ENCODE measurements at regions not wholly inside any gene's neighbourhood (a gene's known extent, or its start where the extent isn't known, plus 50 kb on each side); places are given as distances from the start of the nearest gene placed in this dataset.

DNA sequence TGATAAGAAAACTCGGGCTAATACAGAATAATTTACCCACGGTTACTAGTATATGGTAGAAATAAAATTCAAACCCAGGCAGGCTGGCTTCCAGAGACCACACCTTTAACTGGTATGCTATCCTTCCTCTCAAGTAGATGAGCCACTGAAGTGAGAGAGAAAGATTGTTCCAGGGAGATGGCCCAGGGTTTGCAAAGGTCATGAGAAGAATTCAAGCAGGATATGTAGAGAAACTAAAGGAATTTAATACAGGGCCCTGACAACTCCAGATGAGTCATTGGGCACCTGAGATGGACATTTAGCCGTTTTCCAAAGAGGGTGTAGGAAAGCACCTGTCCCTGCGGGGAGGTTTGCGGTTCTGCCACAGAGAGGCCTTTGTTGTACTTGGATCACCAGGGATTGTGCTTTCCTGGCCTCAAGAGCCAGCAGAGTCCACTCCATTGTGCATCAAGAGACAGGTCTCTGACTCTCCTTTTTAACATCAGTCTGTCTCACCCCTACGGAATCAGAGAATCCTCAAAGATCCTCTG is 152.7 kb upstream of the BLID start:
- DNase-seq, result no peak

DNA sequence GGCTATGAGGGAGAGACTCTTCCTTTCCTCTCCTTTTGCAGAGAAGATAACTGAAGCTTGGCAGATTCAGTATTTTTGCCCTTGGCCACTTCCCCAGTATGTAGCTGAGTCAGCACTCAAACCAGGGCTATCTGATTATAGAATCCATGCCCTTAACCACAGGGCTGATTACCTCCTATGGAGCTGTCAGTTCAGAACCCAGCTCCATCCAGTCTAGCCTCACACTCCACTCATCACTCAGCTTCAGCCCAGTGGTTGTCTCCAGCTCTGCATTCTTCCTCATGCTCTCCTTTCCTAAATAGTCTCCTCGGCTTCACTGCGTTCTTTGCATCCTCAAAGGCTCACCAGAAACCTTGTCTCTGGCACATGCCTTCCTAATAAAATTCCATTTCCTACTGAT is 151.6 kb upstream of the BLID start:
- no peak for DNase-seq

DNA sequence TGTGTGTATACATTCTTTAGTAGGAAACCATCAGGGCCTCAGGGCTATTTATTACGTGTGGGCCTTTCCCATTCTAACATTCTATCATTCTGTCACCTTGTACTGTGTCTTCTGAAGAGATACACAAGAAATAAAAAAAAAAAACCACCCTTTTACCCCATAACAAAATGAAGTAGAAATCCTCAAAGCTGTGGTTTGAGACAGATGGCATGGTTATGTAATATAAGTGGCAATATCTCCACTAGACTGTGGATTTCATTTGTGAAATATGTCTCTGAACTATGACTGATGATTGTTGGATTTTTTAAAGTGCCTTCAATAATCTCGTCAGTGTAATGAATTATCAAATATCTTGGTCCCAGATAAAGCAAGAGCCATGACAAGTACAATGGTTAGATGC is 150.0 kb upstream of the BLID start:
- no peak for DNase-seq

DNA sequence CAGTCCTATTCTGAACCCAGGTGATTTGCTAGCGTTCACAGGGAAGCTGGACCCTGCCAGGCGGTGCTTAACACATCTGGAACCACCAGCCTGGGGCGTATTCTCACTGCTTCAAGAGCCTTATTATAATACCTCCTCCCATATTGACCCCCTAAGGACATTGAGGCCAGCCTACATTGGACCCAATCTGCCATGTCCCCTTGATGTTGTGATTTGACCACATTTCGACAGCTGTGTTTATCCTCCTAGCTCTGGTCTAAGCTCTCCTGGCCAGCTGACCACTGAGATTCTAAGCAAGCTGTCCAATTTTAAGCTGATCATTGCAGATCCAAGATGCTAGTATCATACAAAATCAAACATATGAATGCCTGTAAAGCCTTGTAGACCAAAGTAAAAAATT is 148.1 kb upstream of the BLID start:
- DNase-seq, result no peak

DNA sequence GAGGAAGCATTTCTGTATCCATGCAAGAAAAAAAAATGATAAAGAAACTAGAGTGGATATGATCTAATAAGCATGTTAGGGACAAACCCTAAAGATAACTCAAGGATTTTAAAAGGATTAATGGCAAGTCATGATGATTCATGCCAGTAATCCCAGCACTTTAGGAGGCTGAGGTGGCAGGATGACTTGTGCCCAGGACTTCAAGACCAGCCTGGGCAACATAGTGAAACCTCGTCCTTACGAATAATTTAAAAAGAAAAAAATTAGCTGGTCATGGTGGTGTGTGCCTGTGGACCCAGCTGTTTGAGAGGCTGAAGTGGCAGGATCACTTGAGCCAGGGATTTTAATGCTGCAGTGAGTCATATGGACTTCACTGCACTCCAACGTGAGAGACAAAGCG is 145.5 kb upstream of the BLID start:
- no peak for DNase-seq

DNA sequence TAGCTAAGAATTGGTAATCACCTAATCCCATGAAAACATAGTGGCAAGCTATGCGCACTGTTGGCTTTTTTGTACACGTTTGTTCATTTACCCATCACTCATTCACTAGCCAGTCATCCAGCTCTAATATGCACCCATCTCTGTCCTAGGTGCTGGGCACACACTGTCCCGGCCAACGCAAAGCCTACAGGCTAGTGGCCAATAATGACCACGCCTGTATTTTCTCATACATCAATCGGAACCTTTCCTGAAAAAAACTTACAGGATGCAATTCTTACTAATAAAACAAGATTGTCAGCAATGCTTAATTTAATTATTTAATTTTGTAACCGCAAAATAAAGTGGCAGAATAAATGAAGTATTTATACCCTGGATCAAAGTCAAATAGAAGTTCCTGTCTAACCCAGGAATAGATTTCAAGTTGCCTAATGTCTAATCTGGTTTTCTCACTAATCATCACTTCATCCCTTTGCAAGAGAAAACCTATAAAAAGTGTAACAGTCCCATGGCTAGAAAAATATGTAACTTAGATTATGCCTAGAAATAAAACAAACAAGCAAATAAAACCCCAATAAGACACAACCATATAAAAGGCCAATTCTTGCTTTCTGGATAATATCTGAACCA is 143.3 kb upstream of the BLID start:
- DNase-seq, result no peak

DNA sequence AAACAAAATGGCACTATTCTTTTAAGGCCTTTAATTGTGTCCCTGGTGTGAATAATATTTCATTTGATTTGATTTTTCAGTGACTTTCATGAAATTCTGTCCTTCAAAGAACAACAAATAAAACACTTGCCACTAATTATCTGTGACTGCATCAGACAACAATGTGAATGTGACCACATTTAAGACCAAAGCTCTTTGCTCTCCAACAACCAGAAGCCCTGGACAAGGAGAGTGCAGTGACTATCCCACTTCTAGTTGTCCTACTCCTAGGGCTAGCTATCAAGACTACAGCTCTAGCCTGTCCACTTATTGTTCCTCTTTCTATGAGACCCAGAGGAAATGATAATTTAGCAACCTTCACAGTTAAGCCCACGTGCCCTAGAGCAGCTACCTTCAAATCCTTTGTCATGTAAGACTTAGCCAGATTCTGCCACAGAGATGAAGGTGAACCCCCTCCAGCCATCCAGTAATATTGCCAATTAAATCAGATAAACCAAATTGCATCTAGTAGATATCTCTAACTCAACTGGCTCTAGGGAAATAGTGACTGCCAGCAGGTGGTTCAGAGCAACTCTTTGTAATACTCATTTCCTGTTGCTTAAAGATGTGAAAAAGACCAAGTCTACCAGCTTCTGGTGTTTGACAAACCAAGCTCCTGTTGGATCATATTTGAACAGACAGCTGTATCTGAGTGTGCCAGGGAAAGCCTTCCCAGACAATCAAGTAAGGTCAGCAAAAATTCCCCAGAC is 142.6 kb upstream of the BLID start:
- DNase-seq, result no peak

DNA sequence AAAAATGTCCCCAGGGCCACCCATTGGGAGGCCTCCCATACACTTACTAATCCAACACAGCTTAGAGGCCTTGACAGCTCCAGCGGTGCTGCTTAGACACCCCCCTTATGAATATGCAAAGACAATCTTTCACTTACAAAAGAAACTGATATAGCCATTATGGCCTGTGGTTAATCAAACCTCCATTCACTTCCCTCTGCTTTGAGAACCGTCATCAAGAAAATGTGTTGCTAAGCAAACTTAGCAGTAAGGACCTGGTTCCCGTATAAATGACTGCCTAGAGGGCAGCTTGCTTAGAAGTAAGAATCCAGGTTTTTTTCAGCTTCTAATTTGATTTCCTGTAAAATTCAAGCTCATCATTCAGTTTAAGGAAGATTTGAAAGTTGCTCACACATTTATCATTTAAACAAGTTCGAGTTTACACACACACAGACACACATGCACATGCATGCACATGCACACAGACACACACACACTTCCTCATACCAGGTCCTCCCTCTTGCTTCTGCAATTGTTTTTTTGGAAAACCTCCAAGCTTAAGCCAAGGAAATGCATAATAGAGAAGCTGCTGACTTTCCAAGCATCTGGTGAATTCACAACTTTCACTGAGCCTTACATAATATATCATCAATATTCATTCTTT is 137.7 kb upstream of the BLID start:
- no peak for DNase-seq

DNA sequence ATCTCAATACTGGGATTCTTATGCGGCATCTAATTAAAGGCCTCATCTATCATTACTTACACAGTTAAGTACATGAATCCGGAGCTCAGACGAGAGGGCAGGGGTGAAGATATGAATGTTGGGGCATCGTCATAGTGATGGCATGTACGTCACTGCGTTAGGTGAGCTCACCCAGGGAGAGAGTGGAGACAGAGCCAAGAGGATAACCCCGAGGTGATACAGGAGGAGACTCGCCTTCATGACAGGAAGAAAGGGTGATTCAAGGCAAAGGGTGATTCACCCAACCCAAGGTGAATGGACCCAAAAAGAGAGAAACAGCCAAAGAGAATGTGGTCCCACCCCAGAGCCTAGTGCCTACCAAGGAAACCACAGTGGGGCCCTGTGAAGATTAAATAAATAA is 132.9 kb upstream of the BLID start:
- DNase-seq, result no peak

DNA sequence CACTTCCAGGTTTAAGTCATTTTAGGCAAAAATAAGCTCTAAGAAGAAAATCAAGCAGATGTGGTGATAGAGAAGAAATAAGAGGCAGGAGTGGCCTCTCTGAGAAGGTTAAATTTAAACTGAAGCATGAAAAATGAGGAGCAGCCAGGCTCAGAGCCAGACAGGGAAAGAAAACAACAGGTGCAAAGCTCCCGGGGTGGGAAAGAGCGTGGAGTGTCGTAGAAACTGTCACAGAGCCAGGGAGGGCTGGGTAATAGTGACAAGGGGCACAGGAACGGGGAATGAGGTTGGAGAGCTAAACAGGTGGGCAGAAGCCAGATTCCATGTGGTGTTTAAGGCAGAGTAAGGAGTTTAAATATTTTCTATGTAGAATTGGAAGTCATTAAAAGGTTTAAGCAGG is 132.1 kb upstream of the BLID start:
- DNase-seq, result no peak

DNA sequence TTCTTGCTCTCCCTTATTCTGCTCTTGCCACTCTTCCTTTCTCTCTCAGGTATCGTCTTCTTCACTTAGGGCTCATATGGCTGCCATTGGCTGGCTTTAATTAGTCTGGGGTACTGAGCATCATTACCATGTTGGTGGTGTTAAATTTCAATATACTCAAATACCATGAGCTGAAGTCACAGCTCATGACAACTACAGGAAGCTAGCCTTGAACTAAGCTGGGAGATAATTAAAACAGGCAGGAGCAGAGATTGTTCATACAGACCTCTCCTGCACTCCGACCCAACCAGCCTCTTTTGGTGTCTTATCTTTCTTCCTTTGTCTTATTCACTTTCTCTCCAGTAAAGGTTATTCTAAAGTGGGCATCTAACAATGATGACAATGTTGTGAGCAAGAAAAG is 130.9 kb upstream of the BLID start:
- no peak for DNase-seq

DNA sequence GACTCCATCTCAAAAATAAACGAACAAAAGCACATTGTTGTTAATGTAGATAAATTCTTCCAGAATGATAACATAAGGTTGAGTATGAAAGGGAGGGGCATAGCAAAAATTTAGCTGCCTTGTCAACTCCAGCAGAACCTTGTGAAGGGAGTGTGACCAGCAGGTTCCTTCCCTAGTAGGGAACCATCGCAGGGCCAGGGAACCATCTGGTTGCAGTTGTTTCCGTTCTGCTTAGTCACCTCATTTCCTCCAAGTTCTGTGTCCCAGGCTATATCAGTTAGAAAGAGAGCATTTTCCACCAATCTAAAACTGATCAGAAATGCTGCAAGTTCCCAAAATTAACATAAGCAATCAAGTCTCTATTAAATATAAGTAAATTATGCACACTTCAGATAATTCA is 126.7 kb upstream of the BLID start:
- DNase-seq, result no peak

DNA sequence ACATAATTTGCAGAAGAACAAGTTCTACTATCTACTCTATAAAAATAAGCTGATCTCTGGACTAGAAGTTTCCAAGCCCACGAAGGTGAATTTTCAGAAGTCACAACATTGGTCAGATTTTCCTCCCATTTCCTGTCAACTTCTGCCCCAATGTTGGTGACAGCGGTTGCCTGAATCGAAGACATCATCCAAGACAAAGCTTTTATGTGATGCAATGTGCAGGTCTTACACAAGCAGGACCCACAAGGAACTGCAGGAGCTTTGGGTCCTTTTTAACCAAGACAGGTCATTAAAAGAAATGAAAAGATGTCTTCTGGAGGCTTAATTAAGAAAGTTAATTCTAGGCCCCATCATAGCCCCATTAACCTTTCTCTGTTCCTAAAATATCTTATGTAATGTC is 125.6 kb upstream of the BLID start:
- DNase-seq, result no peak

DNA sequence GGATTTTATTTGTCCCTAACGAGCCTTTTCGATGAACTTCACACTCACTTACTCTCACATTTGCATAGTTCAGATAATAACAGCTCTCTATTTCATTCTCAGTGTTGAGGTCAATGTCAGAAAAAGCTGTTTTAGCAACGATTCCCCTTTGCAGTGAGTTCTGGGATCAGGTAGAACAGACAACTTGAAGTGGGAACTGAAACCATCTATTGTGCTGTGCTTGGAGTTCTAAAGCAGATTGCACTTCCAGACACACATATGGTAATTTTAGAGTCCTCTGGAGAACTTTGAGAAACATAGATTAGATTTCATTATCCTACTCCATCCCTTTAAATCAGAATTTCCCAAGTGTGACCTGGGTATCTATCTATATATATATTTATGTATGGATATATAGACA is 124.6 kb upstream of the BLID start:
- no peak for DNase-seq

DNA sequence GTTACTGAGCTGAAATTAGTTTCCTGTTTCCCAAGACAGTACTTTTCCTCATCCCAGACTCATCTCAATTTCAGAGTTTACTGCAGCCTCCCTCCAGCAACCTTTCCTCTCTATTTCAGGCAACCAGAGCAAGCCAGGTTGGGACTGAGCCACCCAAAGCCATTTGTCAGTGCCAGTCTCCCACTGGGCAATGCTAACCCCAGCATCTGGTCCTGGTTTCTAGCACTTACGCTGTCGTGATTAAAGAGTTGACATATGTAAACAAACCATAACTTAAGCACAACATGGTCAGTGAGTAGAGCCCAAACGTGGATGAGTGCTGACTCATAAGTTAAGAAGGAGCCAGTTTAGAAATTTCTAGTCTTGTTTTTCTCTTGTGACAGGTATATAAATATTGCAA is 119.6 kb upstream of the BLID start:
- no peak for DNase-seq

DNA sequence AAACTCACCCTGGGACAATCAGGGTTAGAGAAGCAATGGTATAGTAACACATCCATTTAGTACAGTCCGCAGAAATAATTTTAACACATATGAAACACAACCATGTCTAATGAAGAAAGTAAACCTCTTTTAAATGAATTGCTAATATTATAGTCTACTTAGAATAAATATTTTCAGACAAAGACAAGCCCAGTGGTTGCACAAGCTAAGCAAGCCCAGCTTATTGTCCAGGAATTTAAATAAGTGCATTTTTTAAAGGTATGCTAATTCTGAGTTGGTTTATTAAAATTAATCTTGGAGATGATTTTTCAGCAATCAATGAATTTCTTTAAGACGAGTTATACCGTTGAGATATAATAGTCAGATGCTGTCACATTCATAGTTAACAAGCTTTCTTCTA is 118.8 kb upstream of the BLID start:
- no peak for DNase-seq

DNA sequence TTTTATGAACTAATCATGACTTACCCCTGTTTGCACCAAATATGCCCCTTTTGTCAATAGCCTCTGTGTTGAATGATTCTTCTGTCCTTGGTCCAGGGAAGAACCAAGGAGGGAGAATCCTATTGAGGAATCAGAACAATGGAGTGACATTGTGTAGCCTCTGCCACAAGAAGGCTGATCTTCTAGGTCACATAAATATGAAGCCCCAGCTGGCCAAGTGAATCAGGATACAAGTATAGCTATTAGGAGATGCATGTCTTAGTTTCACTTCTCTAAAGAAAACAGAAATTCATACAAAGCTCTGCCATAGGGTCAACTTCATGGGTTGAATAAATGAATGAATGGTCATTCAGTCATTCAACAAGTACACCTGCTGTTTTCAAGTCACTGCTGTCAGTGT is 118.2 kb upstream of the BLID start:
- no peak for DNase-seq

DNA sequence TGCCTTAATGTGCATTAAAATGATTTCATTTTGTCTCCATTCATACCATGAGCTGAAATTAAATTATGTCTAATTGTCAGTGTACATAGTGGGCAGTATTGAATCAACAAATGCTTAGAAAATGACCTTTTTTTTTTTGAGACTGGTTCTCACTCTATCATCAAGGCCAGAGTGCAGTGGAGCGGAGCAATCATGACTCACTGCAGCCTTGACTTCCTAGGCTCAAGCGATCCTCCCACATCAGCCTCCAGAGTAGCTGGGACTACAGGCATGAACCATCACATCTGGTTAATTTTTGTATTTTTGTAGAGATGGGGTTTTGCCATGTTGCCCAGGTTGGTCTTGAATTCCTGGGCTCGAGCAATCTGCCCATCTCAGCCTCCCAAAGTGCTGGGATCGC is 117.0 kb upstream of the BLID start:
- no peak for DNase-seq

DNA sequence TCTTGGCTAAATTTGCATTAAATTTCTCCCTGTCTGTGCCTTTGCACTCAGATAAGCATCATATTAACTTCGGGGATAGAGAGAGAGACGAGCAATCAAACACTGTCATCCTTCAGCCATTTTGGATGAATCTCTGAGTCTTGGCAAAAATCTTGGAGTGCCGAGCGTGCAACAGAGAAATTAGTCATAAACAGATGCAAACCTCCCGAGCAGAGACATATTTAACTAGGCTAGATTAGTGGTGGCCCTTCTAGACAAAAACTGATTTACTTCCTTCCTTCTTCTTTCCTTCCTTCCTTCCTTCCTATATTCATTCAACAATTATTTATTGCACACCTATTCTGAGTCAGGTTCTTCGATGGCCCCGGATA is 114.4 kb upstream of the BLID start:
- no peak for DNase-seq

DNA sequence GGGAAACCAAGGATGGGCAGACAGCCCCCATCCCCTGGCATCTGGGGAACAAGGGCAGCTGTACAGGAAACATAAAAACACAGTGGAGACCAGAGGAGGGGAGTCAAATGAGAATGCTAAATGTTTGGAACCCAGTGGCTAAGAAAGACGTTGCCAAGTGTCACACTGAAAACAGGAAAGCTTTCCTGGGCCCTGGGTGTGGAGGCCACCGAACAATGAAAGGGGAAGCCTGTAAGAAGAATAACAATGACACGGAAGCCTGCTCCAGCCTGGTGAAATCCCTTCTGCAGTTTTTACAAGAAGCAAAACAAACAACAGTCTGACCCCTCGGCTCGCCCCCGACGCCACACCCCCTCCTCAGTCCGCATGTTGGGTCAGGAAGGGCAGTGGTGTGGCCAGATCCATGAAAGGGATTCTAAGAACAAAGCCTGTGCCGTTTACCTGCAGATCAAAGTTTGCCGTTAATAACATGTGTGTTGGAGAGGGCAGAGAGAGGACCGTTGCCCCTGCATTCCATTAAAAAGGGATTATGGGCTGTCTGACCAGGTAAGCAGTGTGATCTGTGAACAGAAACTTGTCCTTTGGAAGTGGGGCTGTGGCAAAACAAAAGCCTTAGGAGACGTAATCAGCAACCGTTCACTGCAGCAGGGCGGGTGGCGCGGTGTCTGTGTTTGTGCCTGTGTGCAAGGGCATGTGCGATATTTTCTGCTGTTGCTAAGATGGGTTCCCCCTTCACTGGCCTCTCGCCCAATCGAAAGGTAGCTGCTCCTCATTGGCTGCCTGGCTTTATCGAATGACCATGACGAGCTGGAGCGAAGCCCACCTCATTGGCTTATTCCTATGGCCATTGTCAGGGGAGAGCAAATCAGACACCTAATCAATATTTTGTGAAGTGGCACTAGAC is 113.7 kb upstream of the BLID start:
- no peak for DNase-seq

DNA sequence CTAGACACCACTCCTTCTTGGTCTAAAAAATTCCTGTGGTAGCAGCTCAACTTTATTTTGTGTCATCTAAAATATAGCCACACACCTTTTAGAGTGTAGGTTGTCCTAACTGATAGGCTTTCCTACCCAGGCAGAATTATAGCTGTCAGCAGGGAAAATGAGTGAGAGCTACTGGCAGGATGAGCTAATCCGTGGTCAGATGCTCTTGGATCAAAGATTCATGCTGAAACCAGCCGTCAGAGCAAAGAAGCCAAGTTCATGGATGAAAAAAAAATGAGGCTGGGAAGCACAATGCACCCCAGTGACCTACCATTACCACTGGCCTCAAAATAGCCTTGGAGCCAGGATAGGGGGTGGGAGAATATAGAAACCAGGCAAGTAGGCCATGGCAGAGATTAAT is 113.1 kb upstream of the BLID start:
- DNase-seq, result no peak

DNA sequence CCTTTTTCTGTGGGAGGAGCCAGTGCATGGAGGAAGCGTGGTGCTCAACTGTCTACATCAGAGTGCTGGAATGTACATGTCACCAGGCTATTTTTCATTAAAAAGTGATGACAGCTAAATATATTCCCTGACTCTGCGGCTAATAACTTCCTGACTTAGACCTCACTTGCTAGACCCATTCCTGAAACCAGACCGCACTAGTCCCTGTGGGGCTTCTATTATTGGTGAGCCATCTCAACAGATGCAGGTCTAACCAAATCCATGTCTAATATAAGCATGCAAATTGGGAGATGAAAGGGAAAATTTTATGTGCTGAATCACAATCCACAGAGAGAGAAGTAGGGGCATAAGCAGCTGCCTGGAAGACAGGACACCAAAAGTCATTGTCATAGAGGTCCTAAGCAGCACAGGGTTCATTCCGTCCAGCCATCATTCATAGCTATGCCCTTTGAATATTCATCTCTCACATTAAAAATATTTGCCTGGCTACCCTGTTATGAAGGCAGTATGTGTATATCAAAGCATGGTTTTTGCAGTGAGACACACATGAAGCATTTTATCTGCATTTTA is 110.9 kb upstream of the BLID start:
- DNase-seq, result no peak

DNA sequence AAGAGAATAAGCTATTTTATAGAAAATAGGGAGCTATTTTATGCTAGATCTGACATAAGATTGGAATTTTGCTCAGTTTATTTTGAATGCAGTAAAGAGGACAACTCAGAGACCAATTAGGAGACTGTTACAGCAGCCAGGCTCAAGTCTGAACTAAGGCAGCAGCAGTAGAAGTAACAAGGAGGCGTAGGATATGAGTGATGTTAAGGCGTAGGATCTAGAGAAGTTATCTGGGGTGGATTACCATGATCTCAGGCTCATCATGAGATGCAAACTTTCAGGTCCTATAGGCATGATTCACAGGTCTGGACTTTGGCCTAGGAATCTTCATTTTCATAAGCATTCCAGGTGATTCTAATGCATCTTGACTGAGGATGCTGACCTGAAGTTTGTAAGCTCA is 108.9 kb upstream of the BLID start:
- no peak for DNase-seq
